ENCODE measurements at regions not wholly inside any gene's neighbourhood (a gene's known extent, or its start where the extent isn't known, plus 50 kb on each side); places are given as distances from the start of the nearest gene placed in this dataset.

DNA sequence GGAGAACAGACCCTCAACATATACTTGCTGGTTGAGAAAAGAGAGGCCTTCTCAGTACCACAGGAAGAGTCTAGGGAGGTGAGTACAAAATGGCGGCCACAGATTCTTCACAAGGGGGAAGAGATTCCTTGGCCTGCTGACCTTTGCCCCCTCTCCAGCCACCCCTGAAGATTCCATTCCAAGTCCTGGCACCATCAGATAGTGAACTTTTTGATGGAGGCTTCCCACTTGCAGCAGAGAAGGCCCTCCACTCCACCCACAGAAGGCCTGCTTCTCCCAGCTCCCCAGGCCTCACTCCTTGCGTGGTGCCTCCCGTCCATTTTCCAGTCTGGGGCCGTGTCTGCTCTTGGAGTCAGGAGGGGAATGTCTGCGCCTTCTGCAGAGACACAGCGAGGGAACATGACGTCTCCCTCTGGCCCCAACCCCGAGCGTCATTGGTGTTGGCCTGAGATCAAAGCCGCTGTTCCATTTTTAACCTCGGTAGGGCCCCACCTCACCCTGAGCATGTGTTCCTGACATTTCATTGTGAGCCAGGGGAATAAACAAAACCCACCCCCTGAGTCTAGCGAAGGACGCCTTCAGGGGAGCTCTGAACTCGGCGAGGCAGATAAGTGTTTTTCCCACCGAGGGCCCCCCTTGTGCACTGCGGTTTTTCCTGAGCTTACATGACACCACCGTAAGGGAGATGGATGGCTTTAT, 268.7 kb upstream of the TBX3 start:
- TF ChIP-seq USF1 (IDR thresholded peaks at IDR 0.05), result no peak
- TF ChIP-seq CEBPB (IDR thresholded peaks at IDR 0.05), result no peak
- TF ChIP-seq EGR1 (IDR thresholded peaks at IDR 0.05), result no peak
- no peak for TF ChIP-seq REST (IDR thresholded peaks at IDR 0.05; ENCODE audit: low read depth)
- TF ChIP-seq CREB1 (IDR thresholded peaks at IDR 0.05; ENCODE audit: low read depth), result no peak
- no peak for TF ChIP-seq TCF12 (IDR thresholded peaks at IDR 0.05; ENCODE audit: low read depth)
- no peak for TF ChIP-seq TAF1 (IDR thresholded peaks at IDR 0.05; ENCODE audit: low read depth)
- TF ChIP-seq FOXM1 (IDR thresholded peaks at IDR 0.05; ENCODE audit: borderline replicate concordance, low read depth), result no peak
- no peak for TF ChIP-seq YY1 (IDR thresholded peaks at IDR 0.05; ENCODE audit: low read depth)
- TF ChIP-seq, protein P1, sequence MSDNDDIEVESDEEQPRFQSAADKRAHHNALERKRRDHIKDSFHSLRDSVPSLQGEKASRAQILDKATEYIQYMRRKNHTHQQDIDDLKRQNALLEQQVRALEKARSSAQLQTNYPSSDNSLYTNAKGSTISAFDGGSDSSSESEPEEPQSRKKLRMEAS (IDR thresholded peaks at IDR 0.05), result no peak
- no peak for TF ChIP-seq TEAD4 (IDR thresholded peaks at IDR 0.05)

DNA sequence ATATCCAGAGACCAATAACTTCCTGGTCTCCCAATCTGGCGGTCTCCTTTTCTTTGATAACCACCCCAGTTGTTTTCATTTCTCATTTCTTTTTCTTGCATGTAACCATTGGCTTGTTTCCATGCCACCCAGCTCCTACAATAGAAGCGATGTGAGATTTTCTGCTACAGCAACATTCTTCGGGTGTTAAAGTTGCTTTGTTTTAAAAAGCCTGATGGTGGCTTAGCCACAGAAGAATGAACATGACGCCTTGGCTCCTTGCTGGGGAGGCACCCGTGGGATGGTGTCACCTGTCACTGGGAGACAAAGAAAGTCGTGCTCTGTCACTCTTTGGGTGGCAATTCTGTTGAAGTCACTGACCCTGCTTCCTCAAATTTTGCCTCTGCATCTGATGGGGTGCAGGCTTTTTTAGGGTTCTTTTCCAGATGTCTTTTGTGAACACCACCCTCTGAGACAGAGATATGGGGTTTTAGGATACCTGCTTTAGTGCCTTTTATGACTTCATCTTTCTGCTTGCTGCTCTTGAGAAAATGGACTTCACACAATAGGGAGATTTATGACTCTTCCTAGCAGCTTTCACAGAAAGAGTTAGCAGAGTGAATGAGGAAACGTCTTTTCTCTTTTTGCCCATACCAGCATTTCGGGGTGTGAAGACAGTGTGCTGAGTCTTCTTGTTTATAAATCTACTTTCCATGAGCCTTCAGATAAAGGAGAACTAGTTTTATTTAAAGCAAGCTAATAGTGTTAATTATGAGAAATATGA, 265.3 kb upstream of the TBX3 start:
- TF ChIP-seq TCF12 (IDR thresholded peaks at IDR 0.05; ENCODE audit: low read depth), result no peak
- no peak for TF ChIP-seq YY1 (IDR thresholded peaks at IDR 0.05; ENCODE audit: low read depth)
- no peak for TF ChIP-seq ZBTB7A (IDR thresholded peaks at IDR 0.05; ENCODE audit: low read depth)
- no peak for TF ChIP-seq USF1 (IDR thresholded peaks at IDR 0.05)
- TF ChIP-seq TAF1 (IDR thresholded peaks at IDR 0.05; ENCODE audit: low read depth), result no peak
- TF ChIP-seq NFIC (IDR thresholded peaks at IDR 0.05), result no peak

- TF ChIP-seq EP300 (IDR thresholded peaks at IDR 0.05; ENCODE audit: borderline replicate concordance), result no peak
- TF ChIP-seq USF1 (IDR thresholded peaks at IDR 0.05), result no peak
- TF ChIP-seq FOXM1 (IDR thresholded peaks at IDR 0.05; ENCODE audit: borderline replicate concordance, low read depth), result no peak
- no peak for TF ChIP-seq TAF1 (IDR thresholded peaks at IDR 0.05; ENCODE audit: low read depth)
- no peak for TF ChIP-seq ZBTB7A (IDR thresholded peaks at IDR 0.05; ENCODE audit: low read depth)
- TF ChIP-seq CEBPB (IDR thresholded peaks at IDR 0.05), result no peak
- TF ChIP-seq TEAD4 (IDR thresholded peaks at IDR 0.05), result no peak
- TF ChIP-seq TCF12 (IDR thresholded peaks at IDR 0.05; ENCODE audit: low read depth), result no peak
- TF ChIP-seq EGR1 (IDR thresholded peaks at IDR 0.05), result no peak
- no peak for TF ChIP-seq NFIC (IDR thresholded peaks at IDR 0.05)
- TF ChIP-seq, protein P1 (IDR thresholded peaks at IDR 0.05), result no peak
- TF ChIP-seq RAD21 (IDR thresholded peaks at IDR 0.05; ENCODE audit: low read depth), result no peak
- TF ChIP-seq REST (IDR thresholded peaks at IDR 0.05; ENCODE audit: low read depth), result no peak
- TF ChIP-seq YY1 (IDR thresholded peaks at IDR 0.05; ENCODE audit: low read depth), result no peak
- no peak for TF ChIP-seq CREB1 (IDR thresholded peaks at IDR 0.05; ENCODE audit: low read depth)
Observed at GRCh38 chr12:114945351-114945750, 261.4 kb upstream of the TBX3 start.

DNA sequence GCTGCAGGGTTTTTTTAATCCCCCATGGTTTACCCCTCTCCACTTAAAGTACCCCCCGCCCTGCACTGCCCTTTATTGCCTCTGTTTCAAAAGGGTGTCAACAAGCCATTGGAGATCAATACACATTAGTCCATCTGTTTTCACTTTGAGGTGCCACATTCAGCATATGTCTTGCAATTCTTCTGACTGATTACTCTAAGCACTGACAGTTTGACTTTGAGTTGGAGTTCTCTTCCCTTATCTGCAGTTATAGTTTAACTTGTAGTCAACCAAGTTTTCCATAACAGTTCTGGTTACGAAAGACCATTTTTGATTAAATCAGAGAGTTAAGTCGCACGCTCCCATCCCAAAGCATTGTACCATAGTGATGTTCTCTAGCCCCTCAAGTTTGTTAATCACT, 260.8 kb upstream of the TBX3 start:
- TF ChIP-seq REST (IDR thresholded peaks at IDR 0.05; ENCODE audit: low read depth) (no peak), RAD21 (IDR thresholded peaks at IDR 0.05; ENCODE audit: low read depth) (no peak)
